Stimulated activated CD8-positive, alpha-beta memory T cell treated with anti-CD3 and anti-CD28 coated beads, Interleukin-12 subunit alpha, Interleukin-12 subunit beta, amount 100 ng/mL, for 1 hour (primary cell): ENCODE measurements at regions not wholly inside any gene's neighbourhood (a gene's known extent, or its start where the extent isn't known, plus 50 kb on each side); places are given as distances from the start of the nearest gene placed in this dataset.

Experiments
- DNase-seq: peaks from one replicate; pipeline ENCODE4 v3.0.0-alpha.2; 2020; ENCODE audit warnings: low read depth

- DNase-seq: no peak
Measured at GRCh38 chr2:192347542-192347941, 152.8 kb upstream of the TMEFF2 start.

DNA sequence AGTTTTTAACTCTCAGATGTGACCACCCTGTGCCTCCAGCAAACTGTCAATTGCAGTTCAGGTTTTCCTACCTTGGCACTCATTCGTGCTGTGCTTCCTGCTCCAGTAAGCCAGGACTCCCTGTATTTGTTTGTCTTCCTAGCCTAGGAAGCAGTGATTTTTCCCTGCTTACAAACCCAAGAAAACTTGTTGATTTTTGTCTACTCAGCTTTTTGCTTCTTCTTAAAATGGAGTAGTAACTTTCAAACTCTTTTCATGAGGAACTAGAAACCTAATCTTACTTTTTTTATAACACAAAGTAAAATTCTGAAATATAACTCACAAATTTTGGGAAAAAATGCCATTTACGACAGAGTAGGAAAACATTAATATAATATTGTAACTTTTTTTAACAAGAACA, 150.6 kb upstream of the TMEFF2 start:
- no peak for DNase-seq

- DNase-seq: no peak
Measured at GRCh38 chr2:192333642-192334041, 138.9 kb upstream of the TMEFF2 start.

DNA sequence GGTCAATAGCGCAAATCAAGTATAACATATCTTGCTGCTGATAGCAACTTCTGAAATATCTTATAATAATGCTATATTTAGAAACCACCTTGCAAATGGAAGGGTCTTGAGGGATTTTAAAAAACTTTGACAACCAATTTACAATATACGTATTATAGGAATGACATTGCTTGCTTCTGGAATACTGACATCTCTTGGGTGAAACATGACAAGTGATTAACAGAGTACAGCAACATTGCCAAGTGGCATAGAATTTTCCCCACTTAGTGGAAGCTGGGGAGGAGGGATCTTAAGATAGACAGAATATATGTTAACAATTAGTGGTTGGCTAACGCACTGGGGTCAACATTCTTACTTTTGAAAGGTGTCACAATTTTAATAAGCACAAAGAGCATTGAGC, 133.6 kb upstream of the TMEFF2 start:
- no peak for DNase-seq

GRCh38 chr2:192327576-192327975, 132.8 kb upstream of the TMEFF2 start:
- DNase-seq: no peak

GRCh38 chr2:192315543-192315942, 120.8 kb upstream of the TMEFF2 start:
- no peak for DNase-seq

DNA sequence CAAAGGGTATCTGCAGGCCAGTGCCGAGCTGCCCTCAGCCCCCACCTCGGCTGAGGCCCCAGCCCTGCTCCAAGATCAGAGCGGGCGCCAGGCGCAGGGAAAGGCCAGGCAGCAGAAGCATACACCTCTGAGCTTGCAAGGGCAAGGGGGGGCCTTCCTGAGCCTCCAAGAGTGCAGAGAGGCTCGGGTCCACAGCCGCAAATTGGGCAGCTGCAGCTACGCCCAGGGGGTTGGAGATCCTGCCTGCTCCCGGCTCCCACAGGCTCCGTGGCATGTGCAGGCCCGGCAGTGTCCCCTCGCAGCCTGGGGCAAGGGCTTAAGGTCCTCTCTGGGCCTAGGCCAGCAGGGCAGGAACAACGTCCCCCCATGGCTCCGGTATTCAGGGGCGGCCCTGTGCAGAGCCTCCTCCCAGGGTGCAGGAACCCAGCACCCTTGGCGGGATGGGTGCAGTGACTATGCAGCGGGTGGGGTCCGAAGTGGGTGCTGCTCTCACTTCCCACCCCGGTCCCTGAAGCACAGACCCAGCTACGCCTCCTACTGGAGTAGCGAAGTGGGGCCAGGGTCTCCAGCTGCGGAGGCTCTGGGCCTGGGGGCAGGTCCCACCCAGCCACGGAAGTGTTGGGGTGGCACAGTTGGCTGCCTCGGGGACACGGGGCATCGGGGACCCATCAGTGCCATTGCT, 120.2 kb upstream of the TMEFF2 start:
- no peak for DNase-seq

GRCh38 chr2:192313773-192314172, 119.0 kb upstream of the TMEFF2 start:
- DNase-seq: no peak

DNA sequence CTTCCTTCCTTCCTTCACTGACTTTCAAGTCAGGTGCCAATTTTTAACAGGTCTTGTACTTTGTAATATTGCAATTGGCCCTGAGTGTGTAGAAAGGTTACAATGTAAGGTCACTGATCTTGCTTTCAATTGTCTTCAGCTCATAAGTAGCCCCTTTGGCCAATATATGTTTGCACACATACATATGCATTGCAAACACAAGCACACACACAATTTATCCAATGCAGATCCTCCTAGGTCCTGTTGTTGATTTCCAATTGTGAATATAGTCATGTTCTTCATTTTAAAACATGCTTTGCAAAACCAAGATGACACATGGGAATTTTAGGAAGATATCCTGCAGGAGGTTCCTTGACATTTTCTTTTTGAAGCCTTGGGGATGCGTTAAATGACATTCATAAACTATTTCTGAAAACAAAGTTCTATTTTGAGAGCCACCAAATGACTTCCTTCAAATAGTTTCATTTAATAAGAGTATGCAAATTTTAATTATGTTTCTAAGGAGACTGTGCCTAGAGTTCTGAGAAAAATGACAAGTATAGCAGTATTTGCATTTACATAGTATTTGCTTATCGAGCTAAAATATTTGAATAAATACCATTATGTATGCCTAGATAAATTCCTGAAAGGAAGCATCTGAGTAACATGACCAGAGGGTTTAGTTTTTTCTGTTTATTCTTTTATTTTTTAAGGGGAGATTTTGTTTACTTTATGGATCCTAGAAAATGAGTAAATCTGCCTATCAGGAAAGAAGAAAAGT, 117.1 kb upstream of the TMEFF2 start:
- DNase-seq: no peak

- no peak for DNase-seq
Measured at GRCh38 chr2:192307530-192307929, 112.8 kb upstream of the TMEFF2 start.

DNA sequence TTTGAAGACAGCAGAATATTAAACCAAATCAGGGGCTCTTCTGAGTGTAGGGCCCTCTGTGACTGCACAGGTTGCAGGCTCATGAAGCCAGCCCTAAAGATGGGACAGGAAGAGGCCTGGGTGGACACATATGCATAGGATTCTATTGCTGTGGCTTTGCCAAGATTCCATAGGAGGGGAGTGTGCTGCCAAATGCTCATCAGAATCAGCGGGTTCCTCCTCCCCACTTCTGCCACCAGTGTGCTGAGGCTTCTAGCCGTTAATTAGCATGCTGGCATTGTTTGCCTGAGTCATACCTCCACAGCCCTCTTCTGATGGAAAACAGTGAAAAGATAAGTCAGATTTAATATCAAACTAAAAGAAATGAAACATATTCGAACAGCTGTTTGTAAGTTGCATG, 103.9 kb upstream of the TMEFF2 start:
- no peak for DNase-seq

DNA sequence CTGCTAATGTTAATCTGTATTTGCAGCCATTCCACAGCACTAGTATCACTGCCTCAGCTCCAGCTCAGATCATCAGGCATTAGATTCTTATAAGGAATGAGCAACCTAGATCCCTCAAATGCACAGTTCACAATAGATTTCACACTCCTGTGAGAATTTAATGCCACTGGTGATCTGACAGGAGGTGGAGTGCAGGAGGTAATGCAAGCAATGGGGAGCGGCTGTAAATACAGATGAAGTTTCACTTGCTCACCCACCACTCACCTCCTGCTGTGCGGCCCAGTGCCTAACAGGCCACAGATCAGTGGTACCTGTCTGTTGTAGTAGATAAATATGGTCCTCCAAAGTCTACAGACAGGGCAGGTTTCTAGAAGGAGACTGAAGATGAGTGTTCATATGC, 97.7 kb upstream of the TMEFF2 start:
- DNase-seq: no peak

GRCh38 chr2:192288295-192288694, 93.6 kb upstream of the TMEFF2 start:
- no peak for DNase-seq

- no peak for DNase-seq
Measured at GRCh38 chr2:192286093-192286701, 91.5 kb upstream of the TMEFF2 start.

GRCh38 chr2:192283450-192283849, 88.7 kb upstream of the TMEFF2 start:
- DNase-seq: no peak

DNA sequence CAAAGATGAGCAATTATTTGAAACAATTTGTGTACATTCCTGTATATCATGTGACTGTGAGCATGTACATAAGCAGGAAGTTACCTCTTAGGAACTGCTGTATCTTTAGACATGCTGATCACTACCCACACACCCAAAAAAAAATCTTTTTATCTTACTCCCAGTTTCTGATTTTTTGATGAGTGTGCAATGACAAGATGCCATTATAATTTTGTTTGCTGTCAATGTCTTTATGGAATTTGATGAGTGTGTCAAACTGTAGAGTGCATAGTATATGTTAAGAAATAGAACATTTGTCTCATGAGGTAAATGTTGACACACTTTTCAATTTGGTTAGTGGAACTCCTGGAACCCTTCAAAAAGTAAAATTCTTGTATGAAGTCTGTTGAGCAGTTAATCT, 84.0 kb upstream of the TMEFF2 start:
- no peak for DNase-seq

GRCh38 chr2:192277494-192278109, 82.9 kb upstream of the TMEFF2 start:
- DNase-seq: no peak

- DNase-seq: no peak
Measured at GRCh38 chr2:192275632-192276031, 80.9 kb upstream of the TMEFF2 start.

DNA sequence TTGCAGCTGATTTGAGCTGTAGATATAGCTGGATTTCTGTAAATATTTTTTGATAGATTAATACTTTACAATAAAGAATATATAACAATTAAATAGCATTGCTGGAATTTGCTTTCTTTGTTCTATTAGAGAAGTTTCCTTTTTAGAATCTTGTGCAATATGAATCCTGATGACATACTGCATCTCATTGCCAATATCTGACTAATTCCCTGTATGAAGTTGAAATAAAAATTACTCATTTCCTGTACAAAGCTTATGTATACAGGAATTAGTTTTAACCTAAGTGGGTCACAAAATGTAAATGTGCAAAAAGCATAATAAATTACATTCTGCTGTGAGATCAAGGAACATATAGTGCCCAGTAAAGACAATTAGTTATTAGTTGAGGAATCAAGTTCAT, 72.8 kb upstream of the TMEFF2 start:
- no peak for DNase-seq

DNA sequence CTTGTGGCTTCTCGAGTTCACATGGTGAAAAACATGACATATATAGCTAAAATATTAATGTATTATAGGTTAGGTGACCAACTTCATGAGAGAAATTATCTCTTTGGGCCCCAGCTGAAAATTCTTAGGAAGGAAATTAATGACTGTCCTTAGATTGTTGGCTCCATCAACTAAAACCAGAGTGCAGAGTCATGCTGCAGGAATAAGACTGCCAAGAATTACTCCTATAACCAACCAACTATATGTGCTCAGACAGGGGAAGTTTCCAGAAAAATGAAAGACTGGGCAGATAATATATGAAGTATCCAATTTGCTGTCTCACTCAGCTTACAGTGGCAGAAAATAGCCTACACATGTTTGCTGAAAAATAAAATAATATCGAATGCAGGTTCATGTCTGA, 71.0 kb upstream of the TMEFF2 start:
- DNase-seq: no peak

GRCh38 chr2:192254444-192254843, 59.7 kb upstream of the TMEFF2 start:
- no peak for DNase-seq

GRCh38 chr2:192253692-192254091, 59.0 kb upstream of the TMEFF2 start:
- DNase-seq: no peak

DNA sequence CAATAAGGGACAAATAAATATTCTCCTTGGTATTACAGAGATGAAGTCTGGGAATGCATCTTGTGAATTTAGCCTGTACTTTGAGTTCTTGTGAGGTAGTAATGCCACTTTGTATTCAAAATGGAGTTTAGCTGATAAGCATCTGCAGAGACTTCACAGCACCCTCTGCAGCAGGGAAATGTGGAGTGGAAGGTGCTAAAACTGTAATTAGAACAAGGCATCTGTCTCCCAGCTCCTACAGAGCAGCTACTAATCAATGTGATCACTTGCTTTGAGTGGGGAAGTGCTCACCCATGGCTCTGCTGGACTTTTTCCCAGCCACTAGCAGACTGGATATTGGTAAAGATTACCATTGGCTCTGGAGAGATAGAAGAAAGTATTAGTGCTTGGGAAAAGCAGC, 56.2 kb upstream of the TMEFF2 start:
- no peak for DNase-seq
